Neuronal stem cell (in vitro differentiated cells): ENCODE measurements at regions not wholly inside any gene's neighbourhood (a gene's known extent, or its start where the extent isn't known, plus 50 kb on each side); places are given as distances from the start of the nearest gene placed in this dataset.

Experiments
- DNase-seq: peaks from one replicate; pipeline ENCODE4 v3.0.0-alpha.2; 2013; ENCODE audit warnings: low spot score
- H2AFZ ChIP-seq: one replicate; pipeline ENCODE4 v1.6.1; 2013; ENCODE audit warnings: mild to moderate bottlenecking, low read length, inconsistent platforms
- H2AK5ac ChIP-seq: 2 replicates; pipeline ENCODE4 v1.6.1; 2013; ENCODE audit warnings: low read depth, mild to moderate bottlenecking, inconsistent platforms, low read length, moderate library complexity, mixed read lengths
- H2BK120ac ChIP-seq: 2 replicates; pipeline ENCODE4 v1.6.1; 2013; ENCODE audit warnings: low read depth, mild to moderate bottlenecking, inconsistent platforms, low read length, moderate library complexity, mixed read lengths
- H2BK12ac ChIP-seq: one replicate; pipeline ENCODE4 v1.6.1; 2013; ENCODE audit warnings: low read length, inconsistent platforms
- H2BK15ac ChIP-seq: 2 replicates; pipeline ENCODE4 v1.6.1; 2013; ENCODE audit warnings: mild to moderate bottlenecking, low read length, inconsistent platforms, mixed read lengths
- H2BK5ac ChIP-seq: one replicate; pipeline ENCODE4 v1.6.1; 2013; ENCODE audit warnings: inconsistent platforms, mild to moderate bottlenecking, low read length, moderate library complexity
- H3K14ac ChIP-seq: one replicate; pipeline ENCODE4 v1.6.1; 2013; ENCODE audit warnings: low read length, inconsistent platforms
- H3K18ac ChIP-seq: 2 replicates; pipeline ENCODE4 v1.6.1; 2013; ENCODE audit warnings: low read length, inconsistent platforms
- H3K23ac ChIP-seq: 2 replicates; pipeline ENCODE4 v1.6.1; 2013; ENCODE audit warnings: low read depth, mild to moderate bottlenecking, mixed read lengths, low read length, inconsistent platforms; ENCODE audit not compliant: poor library complexity
- H3K27ac ChIP-seq: replicated peaks from 3 replicates; pipeline ENCODE4 v1.5.1; 2013; ENCODE audit warnings: low read length, inconsistent platforms
- H3K27me3 ChIP-seq, 3 experiments: 2 replicates each; pipeline ENCODE4 v1.6.1; 2013; ENCODE audit warnings: low read length in 3 of 3, mild to moderate bottlenecking in 2 of 3, inconsistent platforms in 1 of 3, low read depth in 1 of 3, mixed read lengths in 1 of 3, moderate library complexity in 1 of 3; ENCODE audit not compliant: control insufficient read depth in 3 of 3, insufficient read depth in 3 of 3
- H3K36me3 ChIP-seq, 2 donors: replicated peaks in 1 of 2; 2 replicates each; pipeline ENCODE4 v1.6.1; 2013; ENCODE audit warnings: low read length in 2 of 2; ENCODE audit not compliant: control insufficient read depth in 2 of 2, insufficient read depth in 2 of 2
- H3K4ac ChIP-seq: 2 replicates; pipeline ENCODE4 v1.6.1; 2013; ENCODE audit warnings: inconsistent platforms, mild to moderate bottlenecking, low read length, moderate library complexity
- H3K4me1 ChIP-seq, 2 donors: 1 replicate in 1 of 2; 2 replicates in 1 of 2; pipeline ENCODE4 v1.6.1; 2013; ENCODE audit warnings: low read length in 2 of 2, low read depth in 1 of 2; ENCODE audit not compliant: control insufficient read depth in 2 of 2, insufficient read depth in 1 of 2
- H3K4me2 ChIP-seq: one replicate; pipeline ENCODE4 v1.6.1; 2013; ENCODE audit warnings: mild to moderate bottlenecking, low read length, inconsistent platforms; ENCODE audit not compliant: insufficient read depth, poor library complexity, severe bottlenecking
- H3K4me3 ChIP-seq, 2 donors: 2 replicates each; pipeline ENCODE4 v1.5.1; 2013; ENCODE audit warnings: low read length in 2 of 2, mild to moderate bottlenecking in 2 of 2, inconsistent platforms in 1 of 2, moderate library complexity in 1 of 2
- H3K79me1 ChIP-seq: one replicate; pipeline ENCODE4 v1.6.1; 2013; ENCODE audit warnings: low read depth, mild to moderate bottlenecking, inconsistent platforms, low read length, moderate library complexity
- H3K9ac ChIP-seq: one replicate; pipeline ENCODE4 v1.6.1; 2013; ENCODE audit warnings: mild to moderate bottlenecking, low read depth, low read length, inconsistent platforms; ENCODE audit not compliant: poor library complexity
- H3K9me3 ChIP-seq, 2 donors: replicated peaks in 1 of 2; 2 replicates each; pipeline versions ENCODE3 to v1.6.1; 2013; ENCODE audit warnings: low read length in 2 of 2, mild to moderate bottlenecking in 2 of 2, inconsistent platforms in 1 of 2, low read depth in 1 of 2, mixed read lengths in 1 of 2, moderate library complexity in 1 of 2; ENCODE audit not compliant: control insufficient read depth in 2 of 2, insufficient read depth in 1 of 2
- H4K8ac ChIP-seq: one replicate; pipeline ENCODE4 v1.6.1; 2013; ENCODE audit warnings: low read depth, mild to moderate bottlenecking, inconsistent platforms, low read length, moderate library complexity
- H4K91ac ChIP-seq: one replicate; pipeline ENCODE4 v1.6.1; 2013; ENCODE audit warnings: low read length, low read depth, mild to moderate bottlenecking, inconsistent platforms; ENCODE audit not compliant: poor library complexity
- WGBS, 2 donors: extraction: QIAGEN DNeasy Blood & Tissue Kit; methylation state at CpG; one replicate each; pipeline ENCODE4 v1.1.7; 2013; ENCODE audit warnings: missing lambda C conversion rate in 2 of 2, mixed read lengths in 1 of 2; ENCODE audit not compliant: insufficient read length in 2 of 2, insufficient replicate concordance in 1 of 2; ENCODE audit errors: extremely low coverage in 2 of 2; 5-methylcytosine and 5-hydroxymethylcytosine counted together

DNA sequence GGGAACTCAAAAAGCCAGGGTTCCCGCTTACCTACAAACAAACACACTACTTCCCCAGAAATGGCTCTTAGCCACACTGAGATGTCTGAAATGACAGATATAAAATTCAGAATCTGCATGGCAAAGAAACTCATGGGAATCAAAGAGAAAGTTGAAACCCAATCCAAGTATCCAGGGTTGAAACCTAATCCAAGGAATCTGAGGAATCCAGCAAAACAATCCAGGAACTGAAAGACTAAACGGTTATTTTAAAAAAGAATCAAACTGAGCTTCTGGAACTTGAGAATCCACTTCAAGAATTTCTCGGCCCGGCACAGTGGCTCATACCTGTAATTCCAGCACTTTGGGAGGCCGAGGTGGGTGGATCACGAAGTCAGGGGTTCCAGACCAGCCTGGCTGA, 568.8 kb downstream of the POM121L12 start:
- no peak overlapping the region for H3K23ac ChIP-seq
- WGBS, 2 donors = no CpG with 5 or more reads among the region's 6 CpGs
- DNase-seq = no peak

DNA sequence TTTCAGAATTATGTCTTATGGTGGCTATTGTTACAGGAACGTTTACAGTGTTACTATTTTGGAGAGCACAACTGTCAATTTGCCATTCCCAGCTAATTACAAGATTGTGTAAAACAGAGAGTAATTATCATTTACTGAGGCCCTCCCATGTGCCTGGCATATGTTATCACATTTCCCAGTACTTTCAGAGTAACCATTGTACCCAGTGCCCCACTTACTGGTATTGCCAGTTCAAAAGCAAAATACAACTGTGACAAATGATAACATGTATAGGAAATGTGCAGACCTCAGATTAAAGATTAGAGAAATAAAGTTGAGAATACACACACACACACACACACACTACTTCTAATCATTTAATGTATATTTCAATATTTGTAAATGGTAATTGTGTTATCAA, 572.5 kb downstream of the POM121L12 start:
- no peak overlapping the region for H3K23ac ChIP-seq

More for the DNA sequence above, 568.8 kb downstream of the POM121L12 start:
- H2BK12ac ChIP-seq = no peak overlapping the region
- no peak overlapping the region for H2BK15ac ChIP-seq
- H2AFZ ChIP-seq = no peak overlapping the region
- H3K27me3 ChIP-seq = no peaks in the 10 kb centered on the region
- no peak overlapping the region for H3K18ac ChIP-seq
- no peak overlapping the region for H3K9ac ChIP-seq
- H2AK5ac ChIP-seq = no peak overlapping the region
- no peak overlapping the region for H2BK5ac ChIP-seq
- H4K91ac ChIP-seq = no peak overlapping the region
- H4K8ac ChIP-seq = no peak overlapping the region
- no peak overlapping the region for H3K4me2 ChIP-seq
- H3K9me3 ChIP-seq = no peaks in the 10 kb centered on the region
- no peak overlapping the region for H2BK120ac ChIP-seq
- H3K79me1 ChIP-seq = no peaks in the 10 kb centered on the region
- no peak overlapping the region for H3K14ac ChIP-seq
- no peak overlapping the region for H3K4ac ChIP-seq
- no peaks in the 10 kb centered on the region for H3K36me3 ChIP-seq
- no peak overlapping the region for H3K4me3 ChIP-seq
- peaks cover 0 to under 1% of the 10 kb centered on the region in 2 donors for H3K4me1 ChIP-seq
- no peak overlapping the region for H3K27ac ChIP-seq

DNA sequence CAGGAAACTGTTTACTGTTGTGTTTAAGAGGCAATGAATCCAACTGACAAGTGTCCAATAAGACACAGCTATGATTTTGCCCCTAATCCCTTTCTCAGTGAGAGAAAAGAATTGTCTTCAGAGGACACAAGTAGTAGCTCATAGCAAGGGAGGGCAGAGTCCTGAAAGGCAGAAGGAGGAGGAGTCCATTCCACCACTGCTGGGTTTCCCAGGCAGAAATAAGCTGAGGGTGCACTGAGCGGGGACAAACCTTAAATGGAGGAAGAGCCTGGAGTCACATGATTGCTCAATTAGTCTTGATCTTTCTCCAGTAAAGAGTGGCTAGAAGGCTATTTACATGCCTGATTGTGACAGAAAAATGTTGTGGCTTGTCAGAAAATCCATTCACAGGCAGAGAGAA, 573.8 kb downstream of the POM121L12 start:
- peak; percentile 14 for DNase-seq

More for the DNA sequence above, 572.5 kb downstream of the POM121L12 start:
- no peak for DNase-seq
- Histone ChIP-seq H3K4me2 (no peak overlapping the region), H3K27me3 (no peaks in the 10 kb centered on the region), H2BK15ac (no peak overlapping the region), H2AK5ac (no peak overlapping the region), H2BK120ac (no peak overlapping the region), H3K36me3 (no peaks in the 10 kb centered on the region), H4K8ac (no peak overlapping the region), H3K4me1 (peaks cover 0 to 2% of the 10 kb centered on the region in 2 donors), H3K79me1 (no peaks in the 10 kb centered on the region), H3K14ac (no peak overlapping the region), H3K9me3 (no peaks in the 10 kb centered on the region), H3K18ac (no peak overlapping the region), H2AFZ (no peak overlapping the region), H3K4me3 (no peak overlapping the region), H2BK12ac (no peak overlapping the region), H3K27ac (no peak overlapping the region), H4K91ac (no peak overlapping the region), H3K9ac (no peak overlapping the region), H2BK5ac (no peak overlapping the region), H3K4ac (no peak overlapping the region)
- WGBS, 2 donors = no CpG with 5 or more reads among the region's 1 CpG

DNA sequence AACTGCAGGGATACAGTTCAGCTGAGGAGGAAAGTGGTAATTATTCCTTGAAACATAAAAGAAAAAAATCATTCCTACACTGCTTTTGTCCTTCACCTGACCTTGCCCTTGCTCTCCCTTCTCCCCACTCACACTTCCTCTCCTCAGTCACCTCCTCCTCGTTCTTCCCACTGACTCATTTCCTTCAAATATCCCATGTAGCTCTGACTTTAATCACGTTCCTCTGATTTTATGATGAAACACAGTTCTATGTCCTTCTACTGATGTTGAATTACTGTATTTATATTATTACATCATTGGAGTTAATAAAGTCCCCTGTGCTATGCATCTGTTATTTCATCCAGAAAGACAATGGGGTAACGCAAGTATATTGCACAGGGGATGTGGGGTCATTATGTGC, 575.6 kb downstream of the POM121L12 start:
- no peak overlapping the region for H2BK5ac ChIP-seq
- H3K27me3 ChIP-seq = no peaks in the 10 kb centered on the region
- H3K4me1 ChIP-seq = peaks cover 0 to 2% of the 10 kb centered on the region in 2 donors
- H3K4ac ChIP-seq = no peak overlapping the region
- no peaks in the 10 kb centered on the region for H3K36me3 ChIP-seq
- H3K18ac ChIP-seq = no peak overlapping the region
- H3K79me1 ChIP-seq = no peaks in the 10 kb centered on the region
- no peak for DNase-seq
- H3K23ac ChIP-seq = no peak overlapping the region
- H4K91ac ChIP-seq = no peak overlapping the region
- no peak overlapping the region for H2BK15ac ChIP-seq
- no peak overlapping the region for H2BK120ac ChIP-seq
- no peak overlapping the region for H3K14ac ChIP-seq
- H3K9me3 ChIP-seq = no peaks in the 10 kb centered on the region
- no CpG with 5 or more reads among the region's 3 CpGs for WGBS, 2 donors
- H2AK5ac ChIP-seq = no peak overlapping the region
- H2BK12ac ChIP-seq = no peak overlapping the region
- no peak overlapping the region for H2AFZ ChIP-seq
- H3K9ac ChIP-seq = no peak overlapping the region
- H3K4me2 ChIP-seq = no peak overlapping the region
- H3K4me3 ChIP-seq = no peak overlapping the region
- no peak overlapping the region for H4K8ac ChIP-seq
- H3K27ac ChIP-seq = no peak overlapping the region

More for the DNA sequence above, 573.8 kb downstream of the POM121L12 start:
- Histone ChIP-seq H3K27me3 (no peaks in the 10 kb centered on the region), H2AFZ (no peak overlapping the region), H3K9ac (no peak overlapping the region), H3K4me1 (peaks cover 0 to 2% of the 10 kb centered on the region in 2 donors), H2BK12ac (no peak overlapping the region), H3K14ac (no peak overlapping the region), H4K8ac (no peak overlapping the region), H3K36me3 (no peaks in the 10 kb centered on the region), H3K4me2 (no peak overlapping the region), H2AK5ac (no peak overlapping the region), H3K18ac (no peak overlapping the region), H4K91ac (no peak overlapping the region), H2BK5ac (no peak overlapping the region), H2BK15ac (no peak overlapping the region), H3K4me3 (no peak overlapping the region), H3K9me3 (no peaks in the 10 kb centered on the region), H3K4ac (no peak overlapping the region), H2BK120ac (no peak overlapping the region), H3K27ac (no peak overlapping the region), H3K79me1 (no peaks in the 10 kb centered on the region), H3K23ac (no peak overlapping the region)
- no CpG with 5 or more reads among the region's 1 CpG for WGBS, 2 donors
